ENCODE measurements at regions not wholly inside any gene's neighbourhood (a gene's known extent, or its start where the extent isn't known, plus 50 kb on each side); places are given as distances from the start of the nearest gene placed in this dataset.
A peak's percentile ranks its signal among the peaks of the same experiment; 100 is the strongest.

- peak; percentile 24 for DNase-seq (ENCODE audit: low read depth, low spot score)
- TF ChIP-seq CTCF (IDR thresholded peaks at IDR 0.05; ENCODE audit: low read depth, low read length): no peak
- in situ Hi-C loops (cut with HindIII; ENCODE audit: low sequenced_read_pairs): no loop called here
- no peak overlapping the region for H3K4me3 ChIP-seq (ENCODE audit: low read depth, low read length)
Observed at GRCh38 chr5:74384851-74385250, 255.7 kb downstream of the ENC1 start.

- in situ Hi-C loops (cut with HindIII; ENCODE audit: low sequenced_read_pairs): no loop called here
- no peak overlapping the region for H3K4me3 ChIP-seq (ENCODE audit: low read depth, low read length)
- DNase-seq (ENCODE audit: low read depth, low spot score): peak; percentile 71
- TF ChIP-seq CTCF (IDR thresholded peaks at IDR 0.05; ENCODE audit: low read depth, low read length): no peak
Observed at GRCh38 chr5:74382987-74383593, 257.4 kb downstream of the ENC1 start.

GRCh38 chr5:74382123-74382855 lies 258.2 kb downstream of the ENC1 start:
- DNase-seq (ENCODE audit: low read depth, low spot score): no peak
- no peak for TF ChIP-seq CTCF (IDR thresholded peaks at IDR 0.05; ENCODE audit: low read depth, low read length)
- no peak overlapping the region for H3K4me3 ChIP-seq (ENCODE audit: low read depth, low read length)
- in situ Hi-C loops (cut with HindIII; ENCODE audit: low sequenced_read_pairs): no loop called here

GRCh38 chr5:74380193-74380592 lies 260.3 kb downstream of the ENC1 start:
- no peak for DNase-seq (ENCODE audit: low read depth, low spot score)
- no peak for TF ChIP-seq CTCF (IDR thresholded peaks at IDR 0.05; ENCODE audit: low read depth, low read length)
- in situ Hi-C loops (cut with HindIII; ENCODE audit: low sequenced_read_pairs): no loop called here

GRCh38 chr5:74378464-74378863 lies 262.1 kb downstream of the ENC1 start:
- H3K4me3 ChIP-seq (ENCODE audit: low read depth, low read length): no peak overlapping the region
- peak; percentile 23 for DNase-seq (ENCODE audit: low read depth, low spot score)
- TF ChIP-seq CTCF (IDR thresholded peaks at IDR 0.05; ENCODE audit: low read depth, low read length): no peak
- in situ Hi-C loops (cut with HindIII; ENCODE audit: low sequenced_read_pairs): no loop called here

More at GRCh38 chr5:74380193-74380592, 260.3 kb downstream of the ENC1 start:
- no peak overlapping the region for H3K4me3 ChIP-seq (ENCODE audit: low read depth, low read length)

- in situ Hi-C loops (cut with HindIII; ENCODE audit: low sequenced_read_pairs): no loop called here
- no peak for DNase-seq (ENCODE audit: low read depth, low spot score)
- no peak overlapping the region for H3K4me3 ChIP-seq (ENCODE audit: low read depth, low read length)
- no peak for TF ChIP-seq CTCF (IDR thresholded peaks at IDR 0.05; ENCODE audit: low read depth, low read length)
Observed at GRCh38 chr5:74376187-74376586, 264.3 kb downstream of the ENC1 start.

All from astrocyte of the spinal cord (primary cell).